ENCODE measurements at regions not wholly inside any gene's neighbourhood (a gene's known extent, or its start where the extent isn't known, plus 50 kb on each side); places are given as distances from the start of the nearest gene placed in this dataset.
A peak's percentile ranks its signal among the peaks of the same experiment; 100 is the strongest.
"Not testable (repeated sequence)": the region's sequence is repeated elsewhere in the genome, so short reads cannot be mapped to it uniquely, and the experiment has no call there.

GRCh38 chr13:79660361-79660760 lies 179.4 kb downstream of the NDFIP2 start:
- DNase-seq (ENCODE audit: low spot score): no peak

- no peak for DNase-seq (ENCODE audit: low spot score)
Measured at GRCh38 chr13:79659121-79659521, 178.2 kb downstream of the NDFIP2 start.

GRCh38 chr13:79658333-79658975 lies 177.5 kb downstream of the NDFIP2 start:
- no peak for DNase-seq (ENCODE audit: low spot score)

- no peak for DNase-seq (ENCODE audit: low spot score)
Measured at GRCh38 chr13:79655509-79655908, 174.6 kb downstream of the NDFIP2 start.

- no peak for DNase-seq (ENCODE audit: low spot score)
Measured at GRCh38 chr13:79654520-79654919, 173.6 kb downstream of the NDFIP2 start.

GRCh38 chr13:79650688-79651087 lies 169.7 kb downstream of the NDFIP2 start:
- DNase-seq (ENCODE audit: low spot score): no peak

- no peak for DNase-seq (ENCODE audit: low spot score)
Measured at GRCh38 chr13:79648191-79648590, 167.2 kb downstream of the NDFIP2 start.

GRCh38 chr13:79647533-79647932 lies 166.6 kb downstream of the NDFIP2 start:
- no peak for DNase-seq (ENCODE audit: low spot score)

- DNase-seq (ENCODE audit: low spot score): no peak
Measured at GRCh38 chr13:79646880-79647279, 165.9 kb downstream of the NDFIP2 start.

- no peak for DNase-seq (ENCODE audit: low spot score)
Measured at GRCh38 chr13:79645569-79645968, 164.6 kb downstream of the NDFIP2 start.

GRCh38 chr13:79642596-79642995 lies 161.6 kb downstream of the NDFIP2 start:
- no peak for DNase-seq (ENCODE audit: low spot score)

- DNase-seq (ENCODE audit: low spot score): no peak
Measured at GRCh38 chr13:79637133-79637763, 156.3 kb downstream of the NDFIP2 start.

GRCh38 chr13:79631051-79631659 lies 150.2 kb downstream of the NDFIP2 start:
- DNase-seq (ENCODE audit: low spot score): peak; percentile 61

- no peak for DNase-seq (ENCODE audit: low spot score)
Measured at GRCh38 chr13:79628463-79628862, 147.5 kb downstream of the NDFIP2 start.

- no peak for DNase-seq (ENCODE audit: low spot score)
Measured at GRCh38 chr13:79626924-79627323, 146.0 kb downstream of the NDFIP2 start.

GRCh38 chr13:79625517-79625916 lies 144.6 kb downstream of the NDFIP2 start:
- no peak for DNase-seq (ENCODE audit: low spot score)

- DNase-seq (ENCODE audit: low spot score): peak; percentile 5
Measured at GRCh38 chr13:79621902-79622301, 140.9 kb downstream of the NDFIP2 start.

- no peak for DNase-seq (ENCODE audit: low spot score)
Measured at GRCh38 chr13:79621449-79621848, 140.5 kb downstream of the NDFIP2 start.

- no peak for DNase-seq (ENCODE audit: low spot score)
Measured at GRCh38 chr13:79614250-79614918, 133.4 kb downstream of the NDFIP2 start.

GRCh38 chr13:79612604-79613003 lies 131.6 kb downstream of the NDFIP2 start:
- no peak for DNase-seq (ENCODE audit: low spot score)

GRCh38 chr13:79607895-79608294 lies 126.9 kb downstream of the NDFIP2 start:
- not testable (repeated sequence) for DNase-seq (ENCODE audit: low spot score)
